Coronary artery (tissue), 2 donors: ENCODE measurements at regions not wholly inside any gene's neighbourhood (a gene's known extent, or its start where the extent isn't known, plus 50 kb on each side); places are given as distances from the start of the nearest gene placed in this dataset.

ENCODE experiments used
- DNase-seq: peaks from one replicate; pipeline ENCODE4 v3.0.0-alpha.2; 2017; ENCODE audit warnings: low spot score
- H3K27ac ChIP-seq, 2 donors: fragments of 200-600 bp; sonication (generic); one replicate each; pipeline ENCODE4 v1.5.1; 2016 to 2019
- H3K4me3 ChIP-seq: fragments of 200-600 bp; sonication (generic); 2 replicates; pipeline ENCODE4 v1.5.1; 2016; ENCODE audit warnings: mild to moderate bottlenecking, moderate library complexity
- CTCF ChIP-seq: fragments of 200-600 bp; sonication (generic); IDR thresholded peaks from one replicate; pipeline ENCODE4 v1.5.1; 2019; ENCODE audit warnings: antibody characterized with exemption

GRCh38 chr2:5984273-5984655 lies 292.1 kb downstream of the SOX11 start:
- no peak for DNase-seq
- H3K4me3 ChIP-seq = no peak overlapping the region
- no peak for TF ChIP-seq CTCF
- no peak overlapping the region for H3K27ac ChIP-seq

GRCh38 chr2:5984946-5985345 lies 292.8 kb downstream of the SOX11 start:
- no peak overlapping the region for H3K27ac ChIP-seq
- TF ChIP-seq CTCF = no peak
- no peak for DNase-seq
- H3K4me3 ChIP-seq = no peak overlapping the region

GRCh38 chr2:5985536-5986385 lies 293.6 kb downstream of the SOX11 start:
- no peak overlapping the region for H3K4me3 ChIP-seq
- DNase-seq = no peak
- H3K27ac ChIP-seq = no peak overlapping the region
- TF ChIP-seq CTCF = no peak

GRCh38 chr2:5986801-5987787 lies 294.9 kb downstream of the SOX11 start:
- no peak overlapping the region for H3K27ac ChIP-seq
- DNase-seq = no peak
- TF ChIP-seq CTCF = no peak
- no peak overlapping the region for H3K4me3 ChIP-seq

GRCh38 chr2:5988120-5988519 lies 295.9 kb downstream of the SOX11 start:
- no peak for TF ChIP-seq CTCF
- H3K27ac ChIP-seq = no peak overlapping the region
- H3K4me3 ChIP-seq = no peak overlapping the region
- no peak for DNase-seq

GRCh38 chr2:5990086-5990485 lies 297.9 kb downstream of the SOX11 start:
- Histone ChIP-seq H3K4me3 (no peak overlapping the region), H3K27ac (no peak overlapping the region)
- DNase-seq = no peak
- no peak for TF ChIP-seq CTCF
